GM06990 (cell line): ENCODE measurements at regions not wholly inside any gene's neighbourhood (a gene's known extent, or its start where the extent isn't known, plus 50 kb on each side); places are given as distances from the start of the nearest gene placed in this dataset.
A peak's percentile ranks its signal among the peaks of the same experiment; 100 is the strongest.
"Not testable (repeated sequence)": the region's sequence is repeated elsewhere in the genome, so short reads cannot be mapped to it uniquely, and the experiment has no call there.

Source experiments
- DNase-seq: peaks from one replicate; pipeline ENCODE4 v3.0.0-alpha.2; 2011; ENCODE audit not compliant: insufficient read length; ENCODE audit errors: extremely low read depth
- H3K27me3 ChIP-seq: replicated peaks from 2 replicates; pipeline ENCODE4 v1.6.0; 2011; ENCODE audit warnings: low read length; ENCODE audit not compliant: control insufficient read depth, insufficient read depth
- H3K36me3 ChIP-seq: 2 replicates; pipeline ENCODE4 v1.5.1; 2011; ENCODE audit warnings: low read length; ENCODE audit not compliant: control insufficient read depth, insufficient read depth
- H3K4me3 ChIP-seq: replicated peaks from 2 replicates; pipeline ENCODE4 v1.5.1; 2011; ENCODE audit warnings: low read depth, mild to moderate bottlenecking, control low read depth, low read length
- CTCF ChIP-seq: IDR thresholded peaks from 2 replicates; pipeline ENCODE4 v1.5.1; 2011; ENCODE audit warnings: low read length, control low read depth, mild to moderate bottlenecking, inconsistent platforms; ENCODE audit not compliant: insufficient read depth, poor library complexity, severe bottlenecking

- DNase-seq, result peak; percentile 91
- Histone ChIP-seq H3K4me3 (peak overlapping the region; percentile 80), H3K27me3 (no peaks in the 10 kb centered on the region; the same call in 1 of the 2 replicates), H3K36me3 (no peaks in the 10 kb centered on the region)
- TF ChIP-seq CTCF, result peak; percentile 30
These were observed 109.5 kb upstream of the DOCK9 start for GRCh38 chr13:99087098-99087953.

- DNase-seq, result no peak
- Histone ChIP-seq H3K4me3 (peak overlapping the region; percentile 80), H3K36me3 (no peaks in the 10 kb centered on the region), H3K27me3 (no peaks in the 10 kb centered on the region; the same call in 1 of the 2 replicates)
- TF ChIP-seq CTCF, result no peak
These were observed 110.2 kb upstream of the DOCK9 start for GRCh38 chr13:99087954-99088491.

GRCh38 chr13:99093997-99094396 lies 106.7 kb upstream of the UBAC2 start:
- Histone ChIP-seq H3K4me3 (no peak overlapping the region), H3K27me3 (no peaks in the 10 kb centered on the region; the same call in 1 of the 2 replicates), H3K36me3 (no peaks in the 10 kb centered on the region)
- no peak for TF ChIP-seq CTCF
- no peak for DNase-seq

- H3K27me3 ChIP-seq, DNase-seq, H3K36me3 ChIP-seq, H3K4me3 ChIP-seq: not testable (repeated sequence)
These were observed 98.8 kb upstream of the UBAC2 start for GRCh38 chr13:99101831-99102230.

- no peak for DNase-seq
- Histone ChIP-seq H3K36me3 (no peaks in the 10 kb centered on the region), H3K27me3 (no peaks in the 10 kb centered on the region; the same call in 1 of the 2 replicates), H3K4me3 (no peak overlapping the region)
- TF ChIP-seq CTCF, result no peak
These were observed 97.1 kb upstream of the UBAC2 start for GRCh38 chr13:99103536-99103935.

- H3K4me3 ChIP-seq, result no peak overlapping the region
- no peak for TF ChIP-seq CTCF
- no peak for DNase-seq
- no peaks in the 10 kb centered on the region for H3K36me3 ChIP-seq
- no peaks in the 10 kb centered on the region; the same call in 1 of the 2 replicates for H3K27me3 ChIP-seq
These were observed 96.3 kb upstream of the UBAC2 start for GRCh38 chr13:99104396-99104795.
